Prostate gland (tissue), 2 donors: ENCODE measurements at regions not wholly inside any gene's neighbourhood (a gene's known extent, or its start where the extent isn't known, plus 50 kb on each side); places are given as distances from the start of the nearest gene placed in this dataset.

Experiments
- DNase-seq: peaks from one replicate; pipeline ENCODE4 v3.0.0-alpha.2; 2019; ENCODE audit warnings: low spot score
- H3K27ac ChIP-seq, 2 donors: fragments of 200-600 bp; sonication (generic); 2 replicates each; pipeline ENCODE4 v1.5.1; 2017 to 2019
- H3K27me3 ChIP-seq: fragments of 200-600 bp; sonication (generic); replicated peaks from 2 replicates; pipeline ENCODE4 v1.5.1; 2019; ENCODE audit not compliant: insufficient read depth
- H3K36me3 ChIP-seq, 2 donors: fragments of 200-600 bp; sonication (generic); 1 replicate in 1 of 2; 2 replicates in 1 of 2; pipeline versions ENCODE4 v1.5.1 to v1.8.1; 2017 to 2019
- H3K4me1 ChIP-seq: fragments of 200-600 bp; sonication (generic); replicated peaks from 2 replicates; pipeline ENCODE4 v1.5.1; 2019
- H3K4me3 ChIP-seq, 2 donors: fragments of 200-600 bp; sonication (generic); 2 replicates each; pipeline ENCODE4 v1.5.1; 2017 to 2019
- H3K9me3 ChIP-seq: fragments of 200-600 bp; sonication (generic); 2 replicates; pipeline ENCODE4 v1.5.1; 2017
- POLR2A ChIP-seq: fragments of 450-650 bp; IDR thresholded peaks from one replicate; pipeline ENCODE4 v1.6.1; 2016; ENCODE audit warnings: antibody characterized with exemption, mild to moderate bottlenecking
- POLR2AphosphoS5 ChIP-seq: sonication (generic); formaldehyde crosslinking; IDR thresholded peaks from one replicate; pipeline ENCODE4 v1.6.1; 2017; ENCODE audit warnings: antibody characterized with exemption
- WGBS: methylation state at CpG from one replicate; pipeline ENCODE4 v1.1.5; 2018; 5-methylcytosine and 5-hydroxymethylcytosine counted together
- intact Hi-C: fragments of 100-400 bp; cut with DNase I; formaldehyde crosslinking; loops from one replicate; pipeline ENCODE4 v1.14.2; 2022
- TF ChIP-seq, protein P1 (sequence below), 4 experiments: fragments of 200-600 bp in 2 of 4; fragments of 450-650 bp in 2 of 4; sonication (generic) in 2 of 4; IDR thresholded peaks; 1 replicate in 3 of 4; 2 replicates in 1 of 4; pipeline ENCODE4 v1.5.1; 2016 to 2019; ENCODE audit warnings: antibody characterized with exemption in 4 of 4, mild to moderate bottlenecking in 2 of 4, moderate library complexity in 2 of 4

- no peak for DNase-seq
- Histone ChIP-seq H3K9me3 (no peaks in the 10 kb centered on the region), H3K4me3 (no peak overlapping the region), H3K27ac (no peak overlapping the region), H3K27me3 (no peaks in the 10 kb centered on the region), H3K4me1 (no peaks in the 10 kb centered on the region), H3K36me3 (no peaks in the 10 kb centered on the region)
- WGBS, result 88% methylated on average over 1 of the region's 1 CpG
- intact Hi-C loops, result loop anchor here (10.0 kb wide), 1 partner anchor 995 kb away; no protein-coding TSS in a partner anchor
- TF ChIP-seq, protein P1, sequence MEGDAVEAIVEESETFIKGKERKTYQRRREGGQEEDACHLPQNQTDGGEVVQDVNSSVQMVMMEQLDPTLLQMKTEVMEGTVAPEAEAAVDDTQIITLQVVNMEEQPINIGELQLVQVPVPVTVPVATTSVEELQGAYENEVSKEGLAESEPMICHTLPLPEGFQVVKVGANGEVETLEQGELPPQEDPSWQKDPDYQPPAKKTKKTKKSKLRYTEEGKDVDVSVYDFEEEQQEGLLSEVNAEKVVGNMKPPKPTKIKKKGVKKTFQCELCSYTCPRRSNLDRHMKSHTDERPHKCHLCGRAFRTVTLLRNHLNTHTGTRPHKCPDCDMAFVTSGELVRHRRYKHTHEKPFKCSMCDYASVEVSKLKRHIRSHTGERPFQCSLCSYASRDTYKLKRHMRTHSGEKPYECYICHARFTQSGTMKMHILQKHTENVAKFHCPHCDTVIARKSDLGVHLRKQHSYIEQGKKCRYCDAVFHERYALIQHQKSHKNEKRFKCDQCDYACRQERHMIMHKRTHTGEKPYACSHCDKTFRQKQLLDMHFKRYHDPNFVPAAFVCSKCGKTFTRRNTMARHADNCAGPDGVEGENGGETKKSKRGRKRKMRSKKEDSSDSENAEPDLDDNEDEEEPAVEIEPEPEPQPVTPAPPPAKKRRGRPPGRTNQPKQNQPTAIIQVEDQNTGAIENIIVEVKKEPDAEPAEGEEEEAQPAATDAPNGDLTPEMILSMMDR (IDR thresholded peaks at IDR 0.05), result no peak
- TF ChIP-seq POLR2A (no peak), POLR2AphosphoS5 (no peak)
Observed at GRCh38 chr11:111439901-111440300, 60.8 kb upstream of the POU2AF1 start.

- TF ChIP-seq, protein P1 (IDR thresholded peaks at IDR 0.05), result no peak
- TF ChIP-seq POLR2A (no peak), POLR2AphosphoS5 (no peak)
- Histone ChIP-seq H3K9me3 (no peaks in the 10 kb centered on the region), H3K4me3 (no peak overlapping the region), H3K27me3 (no peaks in the 10 kb centered on the region), H3K36me3 (no peaks in the 10 kb centered on the region), H3K27ac (no peak overlapping the region), H3K4me1 (no peaks in the 10 kb centered on the region)
- DNase-seq, result no peak
- intact Hi-C loops, result no loop called here
- 63% methylated on average over 11 of the region's 11 CpGs for WGBS
Observed at GRCh38 chr11:111438846-111439520, 59.9 kb upstream of the POU2AF1 start.

DNA sequence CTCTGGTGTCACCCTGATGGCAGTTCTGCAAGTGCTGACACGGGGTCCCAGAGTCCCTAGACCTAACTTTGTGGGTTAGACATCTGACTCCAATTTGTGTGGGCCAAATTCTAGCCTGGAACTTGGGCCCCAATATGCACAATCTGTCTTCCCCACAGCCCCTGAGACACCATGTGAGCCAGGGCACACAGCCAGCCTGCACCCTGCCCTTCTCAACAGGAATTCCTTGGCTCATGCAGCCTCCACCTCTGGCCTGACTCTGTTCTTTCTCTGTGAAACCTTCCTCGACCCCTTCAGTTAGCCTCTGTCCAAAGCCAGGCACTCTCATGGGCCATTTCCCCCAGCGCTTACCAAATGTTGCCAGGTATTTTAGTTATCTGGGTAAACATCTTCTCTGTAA lies 59.1 kb upstream of the POU2AF1 start:
- Histone ChIP-seq H3K27me3 (no peaks in the 10 kb centered on the region), H3K9me3 (no peaks in the 10 kb centered on the region), H3K4me1 (no peaks in the 10 kb centered on the region), H3K36me3 (no peaks in the 10 kb centered on the region), H3K27ac (no peak overlapping the region), H3K4me3 (no peak overlapping the region)
- intact Hi-C loops, result no loop called here
- DNase-seq, result no peak
- 28% methylated on average over 3 of the region's 3 CpGs for WGBS
- TF ChIP-seq POLR2A, result no peak
- TF ChIP-seq POLR2AphosphoS5, result no peak
- TF ChIP-seq, protein P1 (IDR thresholded peaks at IDR 0.05), result no peak

DNA sequence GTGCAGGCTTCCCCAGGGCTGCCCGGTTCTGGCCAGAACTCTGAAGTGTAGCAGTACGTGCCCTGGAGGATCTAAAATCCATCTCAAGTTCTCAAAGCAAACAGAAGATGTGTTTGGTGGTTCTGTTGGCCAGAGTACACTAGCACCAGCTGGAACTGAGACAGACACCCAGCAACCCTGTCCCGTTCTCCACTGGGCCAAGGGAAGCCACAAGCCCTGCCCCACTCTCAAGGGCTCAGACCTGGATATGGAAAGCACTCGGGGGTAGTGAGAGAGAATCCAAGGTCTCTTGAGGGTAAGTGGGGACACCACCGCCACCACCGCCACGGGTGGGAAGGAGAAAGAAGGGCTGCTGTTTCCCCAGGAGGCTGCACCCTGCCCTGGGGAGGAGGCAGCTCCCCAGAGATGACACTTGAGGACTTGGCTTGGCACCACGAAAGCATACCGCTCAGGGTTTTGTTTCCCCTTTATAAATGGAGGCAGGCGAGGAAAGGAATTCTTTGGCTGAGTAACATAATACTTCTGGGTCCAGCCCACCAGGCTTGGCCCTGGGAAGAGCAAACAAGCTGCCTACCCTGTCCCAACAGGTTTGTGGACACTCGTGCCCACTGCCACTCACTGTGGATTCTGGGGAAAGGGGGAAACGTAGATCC lies 56.1 kb upstream of the POU2AF1 start:
- Histone ChIP-seq H3K36me3 (no peaks in the 10 kb centered on the region), H3K9me3 (no peaks in the 10 kb centered on the region), H3K27ac (peak overlapping the region in 1 of 2 donors; percentile 57), H3K4me1 (no peaks in the 10 kb centered on the region), H3K4me3 (no peak overlapping the region), H3K27me3 (no peaks in the 10 kb centered on the region)
- intact Hi-C loops, result no loop called here
- TF ChIP-seq, protein P1 (IDR thresholded peaks at IDR 0.05), result no peak
- TF ChIP-seq POLR2A, result no peak
- peak; percentile 18 for TF ChIP-seq POLR2AphosphoS5
- DNase-seq, result peak; percentile 45
- 35% methylated on average over 12 of the region's 12 CpGs for WGBS
